Stomach (tissue), 8 donors: ENCODE measurements at regions not wholly inside any gene's neighbourhood (a gene's known extent, or its start where the extent isn't known, plus 50 kb on each side); places are given as distances from the start of the nearest gene placed in this dataset.

Source experiments
- DNase-seq, 2 donors: peaks; one replicate each; pipeline versions ENCODE4 v3.0.0 to v3.0.0-alpha.2; 2013 to 2019
- H3K27ac ChIP-seq, 5 donors: fragments of 200-600 bp in 4 of 5; sonication (generic) in 4 of 5; one replicate each; pipeline ENCODE4 v1.5.1; 2013 to 2019; ENCODE audit warnings: mild to moderate bottlenecking in 1 of 5, moderate library complexity in 1 of 5
- H3K27me3 ChIP-seq, 3 donors: fragments of 200-600 bp; sonication (generic); one replicate each; pipeline ENCODE4 v1.5.1; 2017 to 2019; ENCODE audit warnings: mixed run types in 1 of 3
- H3K36me3 ChIP-seq, 4 donors: fragments of 200-600 bp; sonication (generic); 1 replicate in 3 of 4; 2 replicates in 1 of 4; pipeline ENCODE4 v1.5.1; 2016 to 2019
- H3K4me1 ChIP-seq, 4 donors: fragments of 200-600 bp; sonication (generic); one replicate each; pipeline ENCODE4 v1.5.1; 2016 to 2019
- H3K4me3 ChIP-seq, 4 donors: fragments of 200-600 bp; sonication (generic) in 3 of 4; one replicate each; pipeline ENCODE4 v1.5.1; 2016 to 2019; ENCODE audit warnings: mild to moderate bottlenecking in 1 of 4
- H3K9me3 ChIP-seq, 4 donors: fragments of 200-600 bp; sonication (generic); one replicate each; pipeline ENCODE4 v1.5.1; 2016 to 2019
- EP300 ChIP-seq: sonication (generic); formaldehyde crosslinking; IDR thresholded peaks from one replicate; pipeline ENCODE4 v1.6.1; 2017; ENCODE audit warnings: antibody characterized with exemption
- POLR2A ChIP-seq, 4 donors: fragments of 450-650 bp; IDR thresholded peaks; one replicate each; pipeline ENCODE4 v1.6.1; 2016; ENCODE audit warnings: antibody characterized with exemption in 4 of 4, control low read depth in 2 of 4, mild to moderate bottlenecking in 1 of 4, moderate library complexity in 1 of 4
- POLR2AphosphoS5 ChIP-seq, 3 donors: sonication (generic); formaldehyde crosslinking; IDR thresholded peaks; one replicate each; pipeline ENCODE4 v1.6.1; 2016; ENCODE audit warnings: antibody characterized with exemption in 3 of 3
- WGBS, 5 donors: extraction: QIAGEN DNeasy Blood & Tissue Kit in 3 of 5; methylation state at CpG; one replicate each; pipeline versions ENCODE4 v1.1.5 to v1.1.7; 2013 to 2018; 5-methylcytosine and 5-hydroxymethylcytosine counted together
- intact Hi-C: fragments of 100-400 bp; cut with DNase I; formaldehyde crosslinking; loops from one replicate; pipeline ENCODE4 v1.15.1; 2023; ENCODE audit warnings: low total_unique reads
- TF ChIP-seq, protein P1 (sequence below), 7 experiments: fragments of 450-650 bp in 4 of 7; fragments of 200-600 bp in 3 of 7; sonication (generic) in 3 of 7; IDR thresholded peaks; one replicate each; pipeline ENCODE4 v1.5.1; 2016 to 2019; ENCODE audit warnings: antibody characterized with exemption in 7 of 7, control low read depth in 2 of 7, mild to moderate bottlenecking in 1 of 7
- donor health status: healthy with polysubstance abuse.
- donor health status: Bipolar disorder and iron deficiency.
- donor health status: healthy.

DNA sequence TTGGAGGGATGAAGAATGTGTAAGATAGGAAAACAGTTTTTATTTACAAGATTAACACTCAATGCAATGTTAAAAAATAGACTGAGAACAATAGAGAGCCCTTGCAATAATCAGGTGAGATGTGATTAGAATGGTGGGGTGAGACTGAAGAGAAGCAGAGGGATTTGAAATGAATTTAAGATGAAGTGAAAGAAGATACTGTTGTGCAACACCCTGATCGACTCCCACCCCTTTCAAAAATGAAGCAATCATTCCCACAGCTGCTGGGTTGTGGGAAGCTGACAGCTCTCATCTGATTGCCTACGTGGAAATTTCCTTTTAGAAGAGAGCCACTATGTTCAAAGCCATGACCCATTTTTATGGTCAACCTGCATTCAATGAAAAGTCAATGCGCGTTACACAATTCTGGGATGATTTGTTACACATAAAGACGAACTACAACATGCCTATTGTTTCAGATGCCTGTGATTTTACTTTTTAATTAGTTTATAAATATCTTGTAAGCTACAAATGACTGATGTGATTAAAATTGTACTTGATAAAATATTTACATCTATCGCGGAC is 1374.8 kb downstream of the PCDH9 start:
- Histone ChIP-seq H3K4me1 (no peaks in the 10 kb centered on the region), H3K36me3 (no peaks in the 10 kb centered on the region), H3K27me3 (no peaks in the 10 kb centered on the region), H3K9me3 (no peaks in the 10 kb centered on the region), H3K4me3 (no peak overlapping the region), H3K27ac (no peak overlapping the region)
- 75 to 78% (median 76%) methylated on average over 7 of the region's 7 CpGs for WGBS, 5 donors
- intact Hi-C loops: no loop called here
- DNase-seq: no peak
- TF ChIP-seq POLR2A (IDR thresholded peaks at IDR 0.05): no peak
- TF ChIP-seq EP300: no peak
- TF ChIP-seq, protein P1, sequence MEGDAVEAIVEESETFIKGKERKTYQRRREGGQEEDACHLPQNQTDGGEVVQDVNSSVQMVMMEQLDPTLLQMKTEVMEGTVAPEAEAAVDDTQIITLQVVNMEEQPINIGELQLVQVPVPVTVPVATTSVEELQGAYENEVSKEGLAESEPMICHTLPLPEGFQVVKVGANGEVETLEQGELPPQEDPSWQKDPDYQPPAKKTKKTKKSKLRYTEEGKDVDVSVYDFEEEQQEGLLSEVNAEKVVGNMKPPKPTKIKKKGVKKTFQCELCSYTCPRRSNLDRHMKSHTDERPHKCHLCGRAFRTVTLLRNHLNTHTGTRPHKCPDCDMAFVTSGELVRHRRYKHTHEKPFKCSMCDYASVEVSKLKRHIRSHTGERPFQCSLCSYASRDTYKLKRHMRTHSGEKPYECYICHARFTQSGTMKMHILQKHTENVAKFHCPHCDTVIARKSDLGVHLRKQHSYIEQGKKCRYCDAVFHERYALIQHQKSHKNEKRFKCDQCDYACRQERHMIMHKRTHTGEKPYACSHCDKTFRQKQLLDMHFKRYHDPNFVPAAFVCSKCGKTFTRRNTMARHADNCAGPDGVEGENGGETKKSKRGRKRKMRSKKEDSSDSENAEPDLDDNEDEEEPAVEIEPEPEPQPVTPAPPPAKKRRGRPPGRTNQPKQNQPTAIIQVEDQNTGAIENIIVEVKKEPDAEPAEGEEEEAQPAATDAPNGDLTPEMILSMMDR (IDR thresholded peaks at IDR 0.05): no peak
- no peak for TF ChIP-seq POLR2AphosphoS5 (IDR thresholded peaks at IDR 0.05)

DNA sequence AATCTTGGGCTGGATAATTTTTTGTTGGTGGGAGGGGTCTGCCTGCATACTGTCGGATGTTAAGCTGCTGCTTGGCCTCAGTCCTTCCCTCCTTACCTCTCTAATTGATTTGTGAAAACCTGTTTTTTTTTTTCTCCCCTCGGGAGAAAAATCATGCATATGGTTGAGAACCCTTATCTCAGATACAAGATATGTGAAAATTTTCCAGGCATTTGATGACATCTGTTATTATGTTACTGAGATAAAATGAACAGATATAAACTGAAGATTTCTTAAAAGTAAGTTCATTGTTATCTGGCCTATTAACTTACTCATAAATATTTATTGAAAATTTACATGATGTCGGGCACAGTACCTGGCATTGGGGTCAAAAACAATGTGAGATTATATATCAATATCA is 1375.7 kb downstream of the PCDH9 start:
- no peaks in the 10 kb centered on the region for H3K27me3 ChIP-seq
- H3K36me3 ChIP-seq: no peaks in the 10 kb centered on the region
- 39 to 65% (median 44%) methylated on average over 3 of the region's 3 CpGs for WGBS, 5 donors
- no peak overlapping the region for H3K27ac ChIP-seq
- no peak for DNase-seq
- intact Hi-C loops: no loop called here
- no peak for TF ChIP-seq EP300
- TF ChIP-seq POLR2AphosphoS5 (IDR thresholded peaks at IDR 0.05): no peak
- TF ChIP-seq, protein P1 (IDR thresholded peaks at IDR 0.05): no peak
- no peak for TF ChIP-seq POLR2A (IDR thresholded peaks at IDR 0.05)
- H3K4me3 ChIP-seq: no peak overlapping the region
- H3K9me3 ChIP-seq: no peaks in the 10 kb centered on the region
- H3K4me1 ChIP-seq: no peaks in the 10 kb centered on the region

DNA sequence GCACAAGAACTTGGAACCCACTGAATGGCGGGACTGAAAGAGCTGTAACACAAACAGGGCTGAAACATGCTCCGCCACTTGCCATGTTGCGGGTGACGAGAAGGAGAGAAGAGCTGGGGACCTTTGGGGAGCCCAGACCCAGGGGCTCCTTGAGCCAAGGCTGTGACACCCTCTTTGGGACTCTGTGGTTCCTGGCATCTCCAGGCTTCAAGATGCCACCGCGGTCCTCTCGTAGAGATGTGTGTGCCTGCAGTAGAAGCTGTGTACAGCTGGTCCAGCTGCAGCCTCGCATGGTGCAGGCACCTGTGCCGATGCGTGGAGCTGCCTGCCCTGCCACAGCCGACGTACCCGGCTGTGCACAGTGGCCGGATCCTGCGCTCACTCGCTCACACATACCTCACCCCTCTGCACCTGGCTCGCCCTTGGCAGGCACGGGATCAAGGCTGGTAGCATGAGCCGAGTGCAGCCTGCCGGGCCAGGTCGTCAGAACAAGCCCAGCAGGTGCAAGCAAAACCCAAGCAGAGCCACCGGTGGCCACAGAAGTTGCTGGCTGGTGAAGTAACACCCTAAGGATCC is 1385.8 kb downstream of the PCDH9 start:
- 93 to 97% (median 95%) methylated on average over 17 to 22 of the region's 22 CpGs for WGBS, 5 donors
- no peak overlapping the region for H3K4me3 ChIP-seq
- TF ChIP-seq EP300 (no peak), POLR2AphosphoS5 (IDR thresholded peaks at IDR 0.05) (no peak), POLR2A (IDR thresholded peaks at IDR 0.05) (no peak)
- TF ChIP-seq, protein P1 (IDR thresholded peaks at IDR 0.05): no peak

DNA sequence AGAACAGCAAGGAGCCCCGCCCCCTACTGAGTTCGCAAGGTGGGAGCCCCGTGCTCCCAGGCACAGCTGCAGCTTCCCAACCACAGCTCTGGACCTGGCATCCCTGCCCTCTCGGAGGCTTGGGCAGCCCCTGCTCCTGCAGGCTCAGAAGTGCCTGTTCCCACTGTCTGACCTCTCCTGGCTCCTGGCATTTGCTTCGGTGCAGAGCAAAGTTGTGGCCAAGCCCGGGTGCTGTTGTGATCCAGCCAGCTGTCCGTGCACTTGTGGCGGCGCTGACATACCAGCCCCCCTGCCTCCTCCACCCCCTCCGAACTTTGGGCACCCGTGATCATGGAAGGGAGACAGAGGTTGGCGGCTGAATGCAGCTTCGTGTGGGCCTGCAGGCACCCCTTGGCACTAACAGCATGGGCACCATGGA is 1386.8 kb downstream of the PCDH9 start:
- TF ChIP-seq, protein P1 (IDR thresholded peaks at IDR 0.05): no peak
- TF ChIP-seq EP300 (no peak), POLR2AphosphoS5 (IDR thresholded peaks at IDR 0.05) (no peak), POLR2A (IDR thresholded peaks at IDR 0.05) (no peak)
- no peaks in the 10 kb centered on the region for H3K36me3 ChIP-seq
- no peaks in the 10 kb centered on the region for H3K27me3 ChIP-seq
- WGBS, 5 donors: 88 to 92% (median 90%) methylated on average over 12 to 13 of the region's 13 CpGs
- H3K4me3 ChIP-seq: no peak overlapping the region
- H3K27ac ChIP-seq: no peak overlapping the region
- DNase-seq: no peak
- peaks cover 0 to 17% (median 11%) of the 10 kb centered on the region in 4 donors for H3K4me1 ChIP-seq
- H3K9me3 ChIP-seq: no peaks in the 10 kb centered on the region
- intact Hi-C loops: no loop called here

More for the DNA sequence above, 1385.8 kb downstream of the PCDH9 start:
- H3K36me3 ChIP-seq: no peaks in the 10 kb centered on the region
- H3K4me1 ChIP-seq: peaks cover 0 to 17% (median 11%) of the 10 kb centered on the region in 4 donors
- H3K9me3 ChIP-seq: no peaks in the 10 kb centered on the region
- H3K27ac ChIP-seq: no peak overlapping the region
- DNase-seq: no peak
- H3K27me3 ChIP-seq: no peaks in the 10 kb centered on the region
- intact Hi-C loops: no loop called here
